ENCODE measurements at regions not wholly inside any gene's neighbourhood (a gene's known extent, or its start where the extent isn't known, plus 50 kb on each side); places are given as distances from the start of the nearest gene placed in this dataset.
"Not testable (repeated sequence)": the region's sequence is repeated elsewhere in the genome, so short reads cannot be mapped to it uniquely, and the experiment has no call there.

DNA sequence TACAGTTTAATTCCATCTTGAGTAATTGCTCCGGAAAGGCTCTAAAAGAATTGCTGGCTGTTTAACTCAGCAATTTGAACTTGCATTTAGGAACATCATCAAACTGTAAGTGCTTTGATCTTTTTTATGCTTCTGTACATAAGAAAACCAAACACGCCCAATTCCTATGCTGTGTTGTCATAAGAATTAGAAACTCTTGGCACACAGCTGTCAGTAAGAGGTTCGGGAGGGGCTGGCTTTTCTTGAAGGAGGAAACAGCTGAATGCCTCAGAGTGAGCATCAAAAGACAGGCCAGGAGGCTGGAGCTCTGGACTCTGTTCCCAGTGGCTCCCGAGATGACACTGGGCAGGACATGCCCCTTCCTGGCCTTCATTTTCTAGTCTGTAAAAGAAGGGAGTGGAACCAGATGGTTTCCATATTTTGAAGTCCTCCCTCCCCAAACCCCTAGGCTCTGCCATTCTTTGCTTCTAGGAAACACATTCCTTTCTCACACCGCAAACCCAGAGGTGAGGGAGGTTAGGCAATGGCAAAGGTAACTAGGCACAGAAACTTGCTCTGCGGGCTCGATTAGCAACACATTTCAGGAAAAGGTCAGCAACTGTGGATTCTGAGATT, 73.7 kb upstream of the DLG1 start:
- Mint-ChIP-seq H3K27me3 (ENCODE audit: insufficient read depth) (peaks cover 4% of the 10 kb centered on the region), H3K4me3 (no peak overlapping the region), H3K27ac (no peak overlapping the region), H3K4me1 (ENCODE audit: low read depth) (no peaks in the 10 kb centered on the region), H3K9me3 (no peaks in the 10 kb centered on the region), H3K36me3 (ENCODE audit: low read depth) (no peaks in the 10 kb centered on the region)
- DNase-seq (ENCODE audit: low spot score): no peak
- intact Hi-C loops (cut with micrococcal nuclease): no loop called here

GRCh38 chr3:197371591-197372046, 73.2 kb upstream of the DLG1 start:
- intact Hi-C loops (cut with micrococcal nuclease): no loop called here
- H3K4me1 Mint-ChIP-seq (ENCODE audit: low read depth): no peaks in the 10 kb centered on the region
- H3K27me3 Mint-ChIP-seq (ENCODE audit: insufficient read depth): peaks cover 4% of the 10 kb centered on the region
- H3K36me3 Mint-ChIP-seq (ENCODE audit: low read depth): no peaks in the 10 kb centered on the region
- no peak for DNase-seq (ENCODE audit: low spot score)
- no peak overlapping the region for H3K27ac Mint-ChIP-seq
- H3K9me3 Mint-ChIP-seq: no peaks in the 10 kb centered on the region
- H3K4me3 Mint-ChIP-seq: no peak overlapping the region

DNA sequence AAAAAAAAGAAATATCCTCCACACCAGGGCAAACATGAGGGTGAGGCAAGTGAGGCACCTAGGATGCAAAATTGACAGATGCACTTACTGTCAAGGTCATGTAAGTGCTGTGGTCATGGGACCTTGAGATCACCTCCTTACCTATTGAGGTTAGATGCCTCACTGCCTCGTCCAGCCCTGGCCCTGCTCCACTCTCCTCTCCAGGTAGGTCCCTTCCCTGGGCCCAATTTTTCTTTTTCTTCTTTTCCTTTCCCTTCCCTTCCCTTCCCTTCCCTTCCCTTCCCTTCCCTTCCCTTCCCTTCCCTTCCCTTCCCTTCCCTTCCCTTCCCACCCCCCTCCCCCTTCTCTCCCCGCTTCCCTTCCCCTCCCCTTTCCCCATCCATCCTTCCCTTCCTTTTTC, 71.1 kb upstream of the DLG1 start:
- Mint-ChIP-seq H3K36me3 (ENCODE audit: low read depth) (no peaks in the 10 kb centered on the region), H3K4me3 (no peak overlapping the region), H3K4me1 (ENCODE audit: low read depth) (no peaks in the 10 kb centered on the region), H3K27me3 (ENCODE audit: insufficient read depth) (peaks cover 4% of the 10 kb centered on the region), H3K9me3 (no peaks in the 10 kb centered on the region), H3K27ac (no peak overlapping the region)
- intact Hi-C loops (cut with micrococcal nuclease): no loop called here
- no peak for DNase-seq (ENCODE audit: low spot score)

DNA sequence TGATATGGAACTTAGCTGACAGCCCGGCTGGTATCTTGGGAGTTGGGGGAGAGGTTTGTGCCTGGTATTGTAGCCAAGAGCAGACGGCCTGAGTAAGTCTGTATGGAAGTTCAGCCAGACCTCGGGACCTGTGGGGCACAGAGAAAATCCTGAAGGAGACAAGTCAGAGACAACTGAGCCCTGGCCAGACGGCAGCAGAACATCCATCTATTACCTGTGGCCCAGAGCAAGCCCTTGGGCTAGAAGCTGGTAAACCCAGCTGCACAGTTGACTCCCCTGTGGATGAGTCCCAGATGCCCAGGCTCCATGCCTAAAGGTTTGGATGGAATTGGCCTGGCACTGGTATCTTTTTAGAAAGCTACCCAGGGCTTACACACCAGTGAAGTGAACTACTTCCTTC, 70.4 kb upstream of the DLG1 start:
- Mint-ChIP-seq H3K4me1 (ENCODE audit: low read depth) (no peaks in the 10 kb centered on the region), H3K27ac (no peak overlapping the region), H3K9me3 (no peaks in the 10 kb centered on the region), H3K36me3 (ENCODE audit: low read depth) (no peaks in the 10 kb centered on the region), H3K4me3 (no peak overlapping the region), H3K27me3 (ENCODE audit: insufficient read depth) (peaks cover 4% of the 10 kb centered on the region)
- no peak for DNase-seq (ENCODE audit: low spot score)
- intact Hi-C loops (cut with micrococcal nuclease): no loop called here

DNA sequence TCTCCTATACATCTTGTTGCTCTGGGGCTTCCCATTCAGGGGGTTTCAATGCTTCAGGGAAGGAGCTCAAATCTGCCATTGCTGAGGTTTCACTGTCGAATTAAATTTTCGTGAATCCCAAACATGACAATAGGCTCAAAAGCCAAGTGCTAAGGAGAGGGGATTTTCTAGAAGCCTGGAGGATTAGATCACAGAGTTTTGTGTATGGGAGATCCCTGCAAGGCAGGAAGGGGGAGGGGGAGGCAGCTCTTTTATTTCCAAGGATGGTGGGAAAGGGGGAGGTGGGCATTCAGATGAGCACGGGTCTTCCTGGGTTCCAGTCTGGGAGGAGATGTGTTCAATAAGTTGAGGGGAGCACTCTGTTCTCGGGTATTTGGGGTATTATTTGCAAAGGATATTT, 69.9 kb upstream of the DLG1 start:
- intact Hi-C loops (cut with micrococcal nuclease): no loop called here
- DNase-seq (ENCODE audit: low spot score): no peak
- Mint-ChIP-seq H3K27ac (no peak overlapping the region), H3K27me3 (ENCODE audit: insufficient read depth) (peaks cover 4% of the 10 kb centered on the region), H3K9me3 (no peaks in the 10 kb centered on the region), H3K4me1 (ENCODE audit: low read depth) (no peaks in the 10 kb centered on the region), H3K36me3 (ENCODE audit: low read depth) (no peaks in the 10 kb centered on the region), H3K4me3 (no peak overlapping the region)

GRCh38 chr3:197367081-197367780, 68.8 kb upstream of the DLG1 start:
- Mint-ChIP-seq H3K36me3 (ENCODE audit: low read depth) (no peaks in the 10 kb centered on the region), H3K4me3 (no peak overlapping the region), H3K9me3 (no peaks in the 10 kb centered on the region), H3K27ac (no peak overlapping the region), H3K27me3 (ENCODE audit: insufficient read depth) (peaks cover 4% of the 10 kb centered on the region), H3K4me1 (ENCODE audit: low read depth) (no peaks in the 10 kb centered on the region)
- intact Hi-C loops (cut with micrococcal nuclease): no loop called here
- no peak for DNase-seq (ENCODE audit: low spot score)

DNA sequence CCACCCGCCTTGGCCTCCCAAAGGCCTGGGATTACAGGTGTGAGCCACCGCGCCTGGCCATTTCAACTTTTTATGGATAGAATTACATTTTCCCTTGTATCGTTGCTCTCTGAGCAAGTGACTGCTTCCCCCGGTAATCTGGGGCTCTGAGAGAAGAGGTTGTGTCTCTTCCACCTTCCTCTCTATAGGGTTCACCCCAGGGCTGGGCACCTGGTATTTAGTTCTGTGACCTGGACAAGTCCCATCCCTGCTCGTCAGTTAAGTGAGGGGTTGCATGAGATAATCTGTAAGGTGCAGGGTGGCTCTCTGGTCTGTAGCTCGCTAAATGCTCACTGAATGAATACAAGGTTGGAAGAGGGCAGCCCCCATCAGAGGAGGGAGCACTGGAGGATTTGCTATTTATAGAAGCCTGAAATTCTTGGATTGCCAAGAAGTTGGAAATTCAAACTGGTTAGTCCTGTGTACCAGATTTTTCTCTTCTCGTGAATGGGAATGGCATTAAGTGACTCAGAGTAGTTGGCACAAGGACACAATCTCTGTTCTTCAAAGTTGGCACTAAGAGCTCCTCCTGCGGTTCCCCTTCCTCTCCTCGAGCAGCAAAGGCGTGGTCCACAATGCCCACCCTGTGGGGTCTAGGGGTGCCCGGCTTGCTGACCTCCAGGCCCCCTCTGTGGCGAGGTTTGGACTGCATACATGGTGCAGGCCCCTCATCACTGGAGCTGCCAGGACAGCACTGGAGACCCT, 68.1 kb upstream of the DLG1 start:
- DNase-seq (ENCODE audit: low spot score): no peak

GRCh38 chr3:197365586-197365985, 67.2 kb upstream of the DLG1 start:
- Mint-ChIP-seq H3K9me3 (peaks cover 8% of the 10 kb centered on the region), H3K4me1 (ENCODE audit: low read depth) (no peaks in the 10 kb centered on the region), H3K27ac (no peak overlapping the region), H3K4me3 (no peak overlapping the region), H3K36me3 (ENCODE audit: low read depth) (peaks cover 2% of the 10 kb centered on the region), H3K27me3 (ENCODE audit: insufficient read depth) (peaks cover 7% of the 10 kb centered on the region)
- intact Hi-C loops (cut with micrococcal nuclease): no loop called here
- no peak for DNase-seq (ENCODE audit: low spot score)

More for the DNA sequence above, 68.1 kb upstream of the DLG1 start:
- intact Hi-C loops (cut with micrococcal nuclease): no loop called here
- Mint-ChIP-seq H3K27me3 (ENCODE audit: insufficient read depth) (peaks cover 4% of the 10 kb centered on the region), H3K36me3 (ENCODE audit: low read depth) (no peaks in the 10 kb centered on the region), H3K4me1 (ENCODE audit: low read depth) (no peaks in the 10 kb centered on the region), H3K4me3 (no peak overlapping the region), H3K9me3 (no peaks in the 10 kb centered on the region), H3K27ac (no peak overlapping the region)

DNA sequence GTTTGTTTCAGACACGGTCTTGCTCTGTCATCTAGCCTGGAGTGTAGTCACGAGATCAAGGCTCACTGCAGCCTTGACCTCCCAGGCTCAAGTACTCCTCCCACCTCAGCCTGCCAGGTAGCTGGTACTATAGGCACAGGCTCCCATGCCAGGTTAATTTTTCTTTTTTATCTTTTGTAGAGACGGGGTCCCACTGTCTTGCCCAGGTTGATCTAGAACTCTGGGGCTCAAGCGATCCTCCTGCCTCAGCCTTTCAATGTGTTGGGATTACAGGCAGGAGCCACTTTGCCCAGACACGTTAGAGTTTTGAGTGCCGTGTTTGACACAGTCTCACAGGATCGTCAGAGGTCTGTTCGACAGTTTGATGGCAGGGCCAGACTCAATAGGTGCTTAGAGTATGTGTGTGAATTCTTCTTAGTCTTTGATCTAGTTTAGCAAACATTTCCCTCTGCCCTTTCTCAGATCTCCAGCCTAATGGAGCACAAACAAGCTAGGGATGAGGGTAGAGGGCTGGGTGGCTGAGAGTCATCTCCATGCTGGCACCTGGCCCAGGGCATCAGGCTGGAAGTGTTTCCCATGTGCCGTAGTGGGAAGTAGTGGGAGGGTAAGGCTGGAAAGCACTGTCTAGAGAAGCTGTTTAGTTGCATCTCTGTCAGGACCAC, 66.1 kb upstream of the DLG1 start:
- Mint-ChIP-seq H3K4me3 (no peak overlapping the region), H3K9me3 (peaks cover 12% of the 10 kb centered on the region), H3K36me3 (ENCODE audit: low read depth) (peaks cover 2% of the 10 kb centered on the region), H3K27ac (no peak overlapping the region), H3K4me1 (ENCODE audit: low read depth) (no peaks in the 10 kb centered on the region), H3K27me3 (ENCODE audit: insufficient read depth) (peaks cover 4% of the 10 kb centered on the region)
- intact Hi-C loops (cut with micrococcal nuclease): no loop called here
- DNase-seq (ENCODE audit: low spot score): no peak

- Mint-ChIP-seq H3K36me3 (ENCODE audit: low read depth) (peaks cover 2% of the 10 kb centered on the region), H3K4me3 (no peak overlapping the region), H3K27ac (no peak overlapping the region), H3K4me1 (ENCODE audit: low read depth) (no peaks in the 10 kb centered on the region), H3K27me3 (ENCODE audit: insufficient read depth) (peaks cover 4% of the 10 kb centered on the region), H3K9me3 (peaks cover 20% of the 10 kb centered on the region)
- no peak for DNase-seq (ENCODE audit: low spot score)
- intact Hi-C loops (cut with micrococcal nuclease): no loop called here
These were observed 65.4 kb upstream of the DLG1 start for GRCh38 chr3:197363553-197364409.

DNA sequence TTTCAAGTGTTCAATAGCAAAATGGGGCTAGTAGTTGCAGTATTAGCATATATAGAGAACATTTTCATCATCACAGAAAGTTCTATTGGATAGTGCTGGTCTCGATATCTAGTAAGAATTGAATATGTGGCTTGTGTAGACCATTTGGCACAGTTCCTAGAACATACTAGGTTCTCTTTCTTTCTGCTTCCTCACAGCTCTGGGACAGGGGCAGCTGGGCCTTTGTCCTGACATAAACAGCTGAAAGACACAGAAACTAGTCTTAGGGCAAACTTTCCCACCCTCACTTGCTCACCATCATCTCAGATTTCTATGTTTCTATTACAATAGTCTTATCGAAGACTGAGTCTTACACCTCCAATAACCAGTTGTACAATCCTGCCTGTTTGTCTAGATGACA, 63.7 kb upstream of the DLG1 start:
- H3K9me3 Mint-ChIP-seq: peaks cover 21% of the 10 kb centered on the region
- no peak overlapping the region for H3K4me3 Mint-ChIP-seq
- intact Hi-C loops (cut with micrococcal nuclease): no loop called here
- peaks cover 3% of the 10 kb centered on the region for H3K27me3 Mint-ChIP-seq (ENCODE audit: insufficient read depth)
- no peak for DNase-seq (ENCODE audit: low spot score)
- H3K27ac Mint-ChIP-seq: no peak overlapping the region
- H3K36me3 Mint-ChIP-seq (ENCODE audit: low read depth): peaks cover 2% of the 10 kb centered on the region
- H3K4me1 Mint-ChIP-seq (ENCODE audit: low read depth): no peaks in the 10 kb centered on the region

DNA sequence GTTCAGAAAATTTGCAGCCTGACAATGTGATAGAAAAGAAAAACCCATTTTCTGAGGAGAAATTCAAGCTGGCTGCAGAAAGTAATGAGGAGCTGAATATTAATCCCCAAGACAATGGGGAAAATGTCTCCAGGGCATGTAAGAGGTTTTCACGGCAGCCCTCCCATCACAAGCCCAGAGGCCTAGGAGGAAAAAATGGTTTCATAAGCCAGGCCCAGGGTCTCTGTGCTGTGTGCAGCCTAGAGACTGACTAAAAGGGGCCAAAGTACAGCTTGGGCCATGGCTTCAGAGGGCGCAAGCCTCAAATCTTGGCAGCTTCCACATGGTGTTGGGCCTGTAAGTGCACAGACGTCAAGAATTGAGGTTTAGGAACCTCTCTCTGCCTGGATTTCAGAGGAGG, 61.7 kb upstream of the DLG1 start:
- H3K4me1 Mint-ChIP-seq (ENCODE audit: low read depth); H3K27ac Mint-ChIP-seq; intact Hi-C loops (cut with micrococcal nuclease); H3K36me3 Mint-ChIP-seq (ENCODE audit: low read depth); DNase-seq (ENCODE audit: low spot score); H3K27me3 Mint-ChIP-seq (ENCODE audit: insufficient read depth); H3K4me3 Mint-ChIP-seq: not testable (repeated sequence)
- peaks cover 21% of the 10 kb centered on the region for H3K9me3 Mint-ChIP-seq

Measured in activated T-helper 1 cell treated with anti-CD3 and anti-CD28 coated beads, Interleukin-12 subunit alpha, Interleukin-12 subunit beta, Interleukin-2, Interleukin-4 antibody, amounts not matched to agents 30 ng/mL and 10 ng/mL and 1 ng/mL, durations not matched to agents 14 hours and 24 hours and 36 hours (primary cell).